ENCODE measurements at regions not wholly inside any gene's neighbourhood (a gene's known extent, or its start where the extent isn't known, plus 50 kb on each side); places are given as distances from the start of the nearest gene placed in this dataset.

- TF ChIP-seq POLR2A (IDR thresholded peaks at IDR 0.05; ENCODE audit: borderline replicate concordance, extremely low read depth, insufficient read depth, insufficient read length) (no peak), CTCF (IDR thresholded peaks at IDR 0.05 in 2 of 3, conservative IDR thresholded peaks at IDR 0.05 in 1 of 3; ENCODE audit: borderline replicate concordance in 1 of 3, insufficient read depth in 1 of 3, low read depth in 2 of 3, low read length in 2 of 3) (no peak), EZH2 (IDR thresholded peaks at IDR 0.05) (no peak), TCF7L2 (IDR thresholded peaks at IDR 0.05; ENCODE audit: borderline replicate concordance, extremely low read depth, insufficient read depth, insufficient read length) (no peak), ZFX (IDR thresholded peaks at IDR 0.05) (no peak), YY1 (IDR thresholded peaks at IDR 0.05; ENCODE audit: extremely low read depth, insufficient replicate concordance, low read depth, low read length) (no peak), REST (IDR thresholded peaks at IDR 0.05; ENCODE audit: low read depth) (no peak), RAD21 (IDR thresholded peaks at IDR 0.05; ENCODE audit: low read depth) (no peak), POLR2AphosphoS5 (IDR thresholded peaks at IDR 0.05; ENCODE audit: low read depth, low read length) (no peak), FOSL1 (IDR thresholded peaks at IDR 0.05; ENCODE audit: low read depth) (no peak)
These were observed 63.5 kb upstream of the BDNF start for GRCh38 chr11:27763736-27764135.
